ENCODE measurements at regions not wholly inside any gene's neighbourhood (a gene's known extent, or its start where the extent isn't known, plus 50 kb on each side); places are given as distances from the start of the nearest gene placed in this dataset.

- no peaks in the 10 kb centered on the region for H3K36me3 ChIP-seq (ENCODE audit: control insufficient read depth, insufficient read depth, low read length)
- no peaks in the 10 kb centered on the region for H3K4me1 ChIP-seq (replicated peaks in 1 of 2; ENCODE audit: control insufficient read depth in 2 of 2, insufficient read depth in 2 of 2, low read length in 2 of 2)
- no peak overlapping the region for H3K27ac ChIP-seq (ENCODE audit: extremely low read depth, low read depth, low read length)
- intact Hi-C loops (cut with micrococcal nuclease): no loop called here
- H3K9ac ChIP-seq (ENCODE audit: insufficient read depth in 1 of 2, low read depth in 2 of 2, low read length in 2 of 2): no peak overlapping the region
- H2AFZ ChIP-seq (ENCODE audit: low read depth, low read length): no peak overlapping the region
- BruUV-seq (replicated peaks): no TSS peak
- no peaks in the 10 kb centered on the region for H3K27me3 ChIP-seq (ENCODE audit: control insufficient read depth in 2 of 2, insufficient read depth in 2 of 2, low read length in 2 of 2)
- POLR2A ChIA-PET: no interaction called here
- FAIRE-seq (no peak), ATAC-seq (no peak), DNase-seq (ENCODE audit: extremely low read depth in 1 of 4, low spot score in 3 of 4) (no peak)
- H3K9me3 ChIP-seq (replicated peaks; ENCODE audit: control insufficient read depth, insufficient read depth, low read depth, low read length): no peaks in the 10 kb centered on the region
- in situ Hi-C loops (cut with MboI): no loop called here
- no peak overlapping the region for H3K4me3 ChIP-seq
- WGBS (ENCODE audit: insufficient coverage, low coverage, missing lambda C conversion rate): 0% methylated on average over 2 of the region's 2 CpGs
- TF ChIP-seq ERF (CRISPR knock-in tag; IDR thresholded peaks at IDR 0.05): no peak
- no peak for TF ChIP-seq ZFX (CRISPR knock-in tag; IDR thresholded peaks at IDR 0.05)
- no peak for TF ChIP-seq ZNF282 (CRISPR knock-in tag; IDR thresholded peaks at IDR 0.05)
- TF ChIP-seq TCF7L2 (IDR thresholded peaks at IDR 0.05; ENCODE audit: low read depth, low read length): no peak
- TF ChIP-seq POLR2AphosphoS5 (IDR thresholded peaks at IDR 0.05; ENCODE audit: control insufficient read depth, insufficient read depth, low read depth, low read length): no peak
- TF ChIP-seq PTBP1 (IDR thresholded peaks at IDR 0.05; ENCODE audit: low read depth, low read length): no peak
- TF ChIP-seq KDM5B (IDR thresholded peaks at IDR 0.05; ENCODE audit: insufficient replicate concordance, low read depth, low read length): no peak
- H3K4me2 ChIP-seq (ENCODE audit: insufficient read depth, low read length): no peak overlapping the region
- CTCF ChIA-PET (ENCODE audit: low intra/inter-chr PET ratio): no interaction called here
- H3K79me2 ChIP-seq (ENCODE audit: control insufficient read depth, insufficient read depth, low read length): no peaks in the 10 kb centered on the region
- H3K9me1 ChIP-seq (ENCODE audit: control insufficient read depth, insufficient read depth, low read length): no peaks in the 10 kb centered on the region
- H4K20me1 ChIP-seq (replicated peaks; ENCODE audit: control insufficient read depth, insufficient read depth, low read length): no peaks in the 10 kb centered on the region
Measured at GRCh38 chrX:25108481-25108880, 92.7 kb upstream of the ARX start.

GRCh38 chrX:25105221-25105620 lies 89.5 kb upstream of the ARX start:
- no peaks in the 10 kb centered on the region for H3K79me2 ChIP-seq (ENCODE audit: control insufficient read depth, insufficient read depth, low read length)
- FAIRE-seq (no peak), DNase-seq (ENCODE audit: extremely low read depth in 1 of 4, low spot score in 3 of 4) (no peak), ATAC-seq (no peak)
- intact Hi-C loops (cut with micrococcal nuclease) (no loop called here), in situ Hi-C loops (cut with MboI) (no loop called here)
- no peaks in the 10 kb centered on the region for H4K20me1 ChIP-seq (replicated peaks; ENCODE audit: control insufficient read depth, insufficient read depth, low read length)
- ChIA-PET POLR2A (no interaction called here), CTCF (ENCODE audit: low intra/inter-chr PET ratio) (no interaction called here)
- H3K4me3 ChIP-seq: no peak overlapping the region
- no peaks in the 10 kb centered on the region for H3K36me3 ChIP-seq (ENCODE audit: control insufficient read depth, insufficient read depth, low read length)
- no peaks in the 10 kb centered on the region for H3K9me3 ChIP-seq (replicated peaks; ENCODE audit: control insufficient read depth, insufficient read depth, low read depth, low read length)
- H3K4me1 ChIP-seq (replicated peaks in 1 of 2; ENCODE audit: control insufficient read depth in 2 of 2, insufficient read depth in 2 of 2, low read length in 2 of 2): no peaks in the 10 kb centered on the region
- no peaks in the 10 kb centered on the region for H3K9me1 ChIP-seq (ENCODE audit: control insufficient read depth, insufficient read depth, low read length)
- BruUV-seq (replicated peaks): no TSS peak
- no peak overlapping the region for H2AFZ ChIP-seq (ENCODE audit: low read depth, low read length)
- H3K27ac ChIP-seq (ENCODE audit: extremely low read depth, low read depth, low read length): no peak overlapping the region
- no peak for TF ChIP-seq KLF10 (CRISPR knock-in tag; IDR thresholded peaks at IDR 0.05)
- 3% methylated on average over 4 of the region's 4 CpGs for WGBS (ENCODE audit: insufficient coverage, low coverage, missing lambda C conversion rate)
- no peaks in the 10 kb centered on the region for H3K27me3 ChIP-seq (ENCODE audit: control insufficient read depth in 2 of 2, insufficient read depth in 2 of 2, low read length in 2 of 2)
- no peak overlapping the region for H3K9ac ChIP-seq (ENCODE audit: insufficient read depth in 1 of 2, low read depth in 2 of 2, low read length in 2 of 2)
- no peak overlapping the region for H3K4me2 ChIP-seq (ENCODE audit: insufficient read depth, low read length)
